WTC11 (cell line): ENCODE measurements at regions not wholly inside any gene's neighbourhood (a gene's known extent, or its start where the extent isn't known, plus 50 kb on each side); places are given as distances from the start of the nearest gene placed in this dataset.

Experiments used
- ATAC-seq: fragments of 200-7000 bp; cut with Tn5 transposase; 2 replicates; pipeline ENCODE4 v1.10.0; 2021; ENCODE audit warnings: mild to moderate bottlenecking, moderate library complexity
- CTCF ChIA-PET: fragments of 300-600 bp; sonication (Branson Sonifier 250); formaldehyde crosslinking; loops from one replicate; lab custom pipeline; 2021; ENCODE audit warnings: antibody characterized with exemption; lab: Charles Lee
- POLR2A ChIA-PET: fragments of 350-600 bp; sonication (Branson Sonifier 250); formaldehyde crosslinking; loops from one replicate; lab custom pipeline; 2021; ENCODE audit warnings: antibody characterized with exemption; lab: Charles Lee
- DNase-seq: peaks from one replicate; pipeline ENCODE4 v3.0.0; 2021; ENCODE audit warnings: low spot score
- H3K27ac Mint-ChIP-seq: 2 replicates; pipeline ENCODE4 v1.8.0; 2021; ENCODE audit warnings: mixed read lengths
- H3K27me3 Mint-ChIP-seq: 2 replicates; pipeline ENCODE4 v1.8.0; 2021; ENCODE audit warnings: low read depth, mild to moderate bottlenecking, moderate library complexity, mixed read lengths
- H3K36me3 Mint-ChIP-seq: 2 replicates; pipeline ENCODE4 v1.8.0; 2021; ENCODE audit warnings: mixed read lengths
- H3K4me1 Mint-ChIP-seq: 2 replicates; pipeline ENCODE4 v1.8.0; 2022; ENCODE audit warnings: mixed read lengths
- H3K4me3 Mint-ChIP-seq: 2 replicates; pipeline ENCODE4 v1.8.0; 2021; ENCODE audit warnings: mild to moderate bottlenecking, moderate library complexity, mixed read lengths
- H3K9me3 Mint-ChIP-seq: 2 replicates; pipeline ENCODE4 v1.8.0; 2021; ENCODE audit warnings: mixed read lengths
- AFF4 ChIP-seq: sonication (generic); formaldehyde crosslinking; IDR thresholded peaks from 2 replicates; pipeline ENCODE4 v1.8.1; 2023; ENCODE audit warnings: mild to moderate bottlenecking, missing genetic modification reagents, borderline replicate concordance
- ELF4 ChIP-seq: sonication (generic); formaldehyde crosslinking; IDR thresholded peaks from 2 replicates; pipeline ENCODE4 v1.8.1; 2022; ENCODE audit warnings: low read depth, mild to moderate bottlenecking, moderate library complexity, missing genetic modification reagents
- ESRRA ChIP-seq: sonication (generic); formaldehyde crosslinking; IDR thresholded peaks from 2 replicates; pipeline ENCODE4 v1.8.1; 2022; ENCODE audit warnings: mild to moderate bottlenecking, missing genetic modification reagents, borderline replicate concordance
- FOXK1 ChIP-seq: sonication (generic); formaldehyde crosslinking; IDR thresholded peaks from 2 replicates; pipeline ENCODE4 v1.8.0; 2022; ENCODE audit warnings: mild to moderate bottlenecking, moderate library complexity, missing genetic modification reagents
- KAT7 ChIP-seq: sonication (generic); formaldehyde crosslinking; IDR thresholded peaks from 2 replicates; pipeline ENCODE4 v1.8.1; 2023; ENCODE audit warnings: missing genetic modification reagents, mild to moderate bottlenecking, borderline replicate concordance
- NFYB ChIP-seq: sonication (generic); formaldehyde crosslinking; conservative IDR thresholded peaks from 2 replicates; pipeline ENCODE4 v1.8.0; 2022; ENCODE audit warnings: low read depth, missing genetic modification reagents
- SMAD3 ChIP-seq: sonication (generic); formaldehyde crosslinking; IDR thresholded peaks from 2 replicates; pipeline ENCODE4 v1.8.0; 2022; ENCODE audit warnings: missing genetic modification reagents, mild to moderate bottlenecking, borderline replicate concordance
- SOX15 ChIP-seq: fragments of 250-450 bp; sonication (Bioruptor Pico); IDR thresholded peaks from 2 replicates; pipeline ENCODE4 v1.9.0; 2021; ENCODE audit warnings: mild to moderate bottlenecking
- SP1 ChIP-seq: sonication (generic); formaldehyde crosslinking; conservative IDR thresholded peaks from 2 replicates; pipeline ENCODE4 v1.8.1; 2022; ENCODE audit warnings: missing genetic modification reagents
- ZMAT4 ChIP-seq: fragments of 250-450 bp; sonication (Bioruptor Pico); IDR thresholded peaks from 2 replicates; pipeline ENCODE4 v1.9.0; 2021; ENCODE audit warnings: mild to moderate bottlenecking
- TF ChIP-seq, protein P1 (sequence below): sonication (generic); formaldehyde crosslinking; IDR thresholded peaks from 2 replicates; pipeline ENCODE4 v1.8.0; 2023; ENCODE audit warnings: missing genetic modification reagents, mild to moderate bottlenecking, borderline replicate concordance
- TF ChIP-seq, protein P2 (sequence below): sonication (generic); formaldehyde crosslinking; IDR thresholded peaks from 2 replicates; pipeline ENCODE4 v1.8.0; 2022; ENCODE audit warnings: mild to moderate bottlenecking, missing genetic modification reagents

DNA sequence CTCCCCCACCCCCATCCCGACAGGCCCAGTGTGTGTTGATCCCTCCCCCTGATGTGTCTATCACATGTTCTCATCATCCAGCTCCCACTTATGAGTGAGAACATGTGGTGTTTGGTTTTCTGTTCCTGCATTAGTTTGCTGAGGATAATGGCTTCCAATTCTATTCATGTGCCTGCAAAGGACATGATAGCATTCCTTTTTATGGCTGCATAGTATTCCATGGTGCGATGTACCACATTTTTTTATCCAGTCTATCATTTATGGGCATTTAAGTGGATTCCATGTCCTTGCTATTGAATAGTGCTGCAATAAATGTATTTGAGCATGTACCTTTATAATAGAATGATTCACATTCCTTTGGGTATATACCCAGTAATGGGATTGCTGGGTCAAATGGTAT is 66.6 kb upstream of the NXT1 start (continued):
- TF ChIP-seq, protein P1, sequence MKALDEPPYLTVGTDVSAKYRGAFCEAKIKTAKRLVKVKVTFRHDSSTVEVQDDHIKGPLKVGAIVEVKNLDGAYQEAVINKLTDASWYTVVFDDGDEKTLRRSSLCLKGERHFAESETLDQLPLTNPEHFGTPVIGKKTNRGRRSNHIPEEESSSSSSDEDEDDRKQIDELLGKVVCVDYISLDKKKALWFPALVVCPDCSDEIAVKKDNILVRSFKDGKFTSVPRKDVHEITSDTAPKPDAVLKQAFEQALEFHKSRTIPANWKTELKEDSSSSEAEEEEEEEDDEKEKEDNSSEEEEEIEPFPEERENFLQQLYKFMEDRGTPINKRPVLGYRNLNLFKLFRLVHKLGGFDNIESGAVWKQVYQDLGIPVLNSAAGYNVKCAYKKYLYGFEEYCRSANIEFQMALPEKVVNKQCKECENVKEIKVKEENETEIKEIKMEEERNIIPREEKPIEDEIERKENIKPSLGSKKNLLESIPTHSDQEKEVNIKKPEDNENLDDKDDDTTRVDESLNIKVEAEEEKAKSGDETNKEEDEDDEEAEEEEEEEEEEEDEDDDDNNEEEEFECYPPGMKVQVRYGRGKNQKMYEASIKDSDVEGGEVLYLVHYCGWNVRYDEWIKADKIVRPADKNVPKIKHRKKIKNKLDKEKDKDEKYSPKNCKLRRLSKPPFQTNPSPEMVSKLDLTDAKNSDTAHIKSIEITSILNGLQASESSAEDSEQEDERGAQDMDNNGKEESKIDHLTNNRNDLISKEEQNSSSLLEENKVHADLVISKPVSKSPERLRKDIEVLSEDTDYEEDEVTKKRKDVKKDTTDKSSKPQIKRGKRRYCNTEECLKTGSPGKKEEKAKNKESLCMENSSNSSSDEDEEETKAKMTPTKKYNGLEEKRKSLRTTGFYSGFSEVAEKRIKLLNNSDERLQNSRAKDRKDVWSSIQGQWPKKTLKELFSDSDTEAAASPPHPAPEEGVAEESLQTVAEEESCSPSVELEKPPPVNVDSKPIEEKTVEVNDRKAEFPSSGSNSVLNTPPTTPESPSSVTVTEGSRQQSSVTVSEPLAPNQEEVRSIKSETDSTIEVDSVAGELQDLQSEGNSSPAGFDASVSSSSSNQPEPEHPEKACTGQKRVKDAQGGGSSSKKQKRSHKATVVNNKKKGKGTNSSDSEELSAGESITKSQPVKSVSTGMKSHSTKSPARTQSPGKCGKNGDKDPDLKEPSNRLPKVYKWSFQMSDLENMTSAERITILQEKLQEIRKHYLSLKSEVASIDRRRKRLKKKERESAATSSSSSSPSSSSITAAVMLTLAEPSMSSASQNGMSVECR, result no peak
- TF ChIP-seq ESRRA (CRISPR knock-in tag) (no peak), SOX15 (CRISPR knock-in tag) (no peak)

DNA sequence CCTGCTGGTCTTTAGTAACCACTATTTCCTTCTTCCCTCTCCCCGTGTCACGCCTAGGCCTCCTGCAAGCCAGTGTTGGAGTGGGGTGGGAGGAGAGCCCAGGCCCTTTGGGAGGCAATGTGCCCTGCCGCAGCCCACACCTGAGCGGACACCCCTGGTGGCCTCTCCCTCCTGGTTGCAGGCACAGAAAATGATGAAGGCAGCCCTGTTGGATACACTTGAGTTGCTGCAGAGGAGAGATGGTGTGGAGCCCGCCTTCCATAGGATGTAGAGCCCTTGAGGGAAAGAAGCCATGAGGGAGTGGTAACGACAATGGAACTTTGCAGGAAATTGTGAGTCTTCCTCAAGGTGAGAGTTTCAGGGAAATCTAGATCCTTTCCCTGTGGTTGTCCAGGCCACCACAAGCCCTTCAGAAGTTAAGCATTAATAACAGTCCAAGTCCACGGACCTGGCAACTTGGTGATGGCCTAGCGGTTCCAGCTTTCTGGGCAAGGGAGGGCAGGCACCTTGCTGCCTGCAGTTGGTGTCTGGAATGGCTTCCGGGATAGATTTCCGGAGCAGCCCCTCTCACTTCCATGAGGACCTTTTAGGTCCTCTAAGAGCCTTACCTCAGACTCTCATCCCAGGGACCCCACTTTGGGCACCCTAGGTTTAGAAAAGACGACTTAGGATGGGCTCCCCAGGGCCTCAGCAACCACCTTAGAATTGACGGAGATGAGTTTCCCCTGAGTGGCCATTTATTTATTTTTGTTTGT is 67.3 kb upstream of the NXT1 start:
- Mint-ChIP-seq H3K9me3 (no peaks in the 10 kb centered on the region; the same call in 1 of the 2 replicates), H3K27me3 (no peaks in the 10 kb centered on the region), H3K36me3 (no peaks in the 10 kb centered on the region), H3K27ac (no peak overlapping the region), H3K4me3 (no peak overlapping the region), H3K4me1 (peaks cover 8% of the 10 kb centered on the region)
- ATAC-seq (no peak), DNase-seq (no peak)
- TF ChIP-seq SMAD3 (CRISPR knock-in tag) (no peak), ZMAT4 (CRISPR knock-in tag) (no peak), KAT7 (CRISPR knock-in tag) (no peak), NFYB (CRISPR knock-in tag) (no peak), SP1 (CRISPR knock-in tag) (no peak)
- TF ChIP-seq, protein P1, result no peak
- TF ChIP-seq, protein P2, sequence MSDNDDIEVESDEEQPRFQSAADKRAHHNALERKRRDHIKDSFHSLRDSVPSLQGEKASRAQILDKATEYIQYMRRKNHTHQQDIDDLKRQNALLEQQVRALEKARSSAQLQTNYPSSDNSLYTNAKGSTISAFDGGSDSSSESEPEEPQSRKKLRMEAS (CRISPR knock-in tag), result no peak
- CTCF ChIA-PET, result no interaction called here
- POLR2A ChIA-PET, result no interaction called here

DNA sequence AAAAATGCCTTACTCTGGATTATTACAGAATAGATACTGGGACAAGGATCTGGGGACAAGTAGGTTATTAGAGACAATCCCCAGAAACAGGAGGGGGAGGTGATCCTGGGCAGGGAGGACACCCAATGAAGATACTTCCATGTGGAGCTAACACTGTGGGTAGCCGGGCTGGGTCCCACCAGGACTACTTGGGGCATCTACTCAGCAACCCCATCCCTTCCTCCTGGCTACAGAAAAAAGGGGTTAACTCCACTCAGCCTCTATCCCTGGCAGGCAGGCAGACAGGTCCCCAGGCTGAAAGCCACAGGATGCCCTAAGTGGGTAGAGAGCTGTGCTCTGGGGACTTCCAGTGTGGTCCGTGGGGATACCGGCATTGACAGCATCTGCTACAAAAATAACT is 68.0 kb upstream of the NXT1 start:
- no peak for ATAC-seq
- POLR2A ChIA-PET, result no interaction called here
- CTCF ChIA-PET, result interaction anchor here (1.3 kb wide), 1 partner anchor 28 kb away, joined by 4 read pairs; no protein-coding TSS in a partner anchor
- TF ChIP-seq FOXK1 (no peak), ELF4 (CRISPR knock-in tag) (no peak), KAT7 (CRISPR knock-in tag) (no peak), AFF4 (CRISPR knock-in tag) (no peak)
- H3K27ac Mint-ChIP-seq, result no peak overlapping the region
- no peak overlapping the region for H3K4me3 Mint-ChIP-seq
- H3K36me3 Mint-ChIP-seq, result no peaks in the 10 kb centered on the region
- DNase-seq, result no peak
- no peaks in the 10 kb centered on the region; the same call in 1 of the 2 replicates for H3K9me3 Mint-ChIP-seq
- peaks cover 8% of the 10 kb centered on the region for H3K4me1 Mint-ChIP-seq
- no peaks in the 10 kb centered on the region for H3K27me3 Mint-ChIP-seq
